ENCODE measurements at regions not wholly inside any gene's neighbourhood (a gene's known extent, or its start where the extent isn't known, plus 50 kb on each side); places are given as distances from the start of the nearest gene placed in this dataset.
"Not testable (repeated sequence)": the region's sequence is repeated elsewhere in the genome, so short reads cannot be mapped to it uniquely, and the experiment has no call there.

DNA sequence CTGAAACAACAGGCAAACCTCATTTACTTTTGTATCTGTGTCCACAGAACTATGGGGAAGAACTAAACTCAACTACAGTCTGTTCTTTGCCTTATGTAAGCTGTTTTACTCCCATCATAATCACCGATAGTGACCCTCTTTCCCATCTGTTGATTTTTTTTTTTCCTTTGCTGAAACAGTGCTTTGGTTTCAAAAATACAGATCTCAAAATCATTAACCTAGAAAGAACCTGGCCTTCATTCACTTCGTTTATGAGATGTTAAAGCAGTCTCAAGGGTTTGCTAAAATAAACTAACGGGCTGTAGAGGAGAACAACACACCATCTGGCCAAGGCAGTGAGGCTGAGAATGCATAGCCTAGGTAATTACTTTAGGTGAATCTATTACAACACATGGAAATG lies 706.6 kb upstream of the ZNF608 start:
- DNase-seq, result peak; percentile 74

DNA sequence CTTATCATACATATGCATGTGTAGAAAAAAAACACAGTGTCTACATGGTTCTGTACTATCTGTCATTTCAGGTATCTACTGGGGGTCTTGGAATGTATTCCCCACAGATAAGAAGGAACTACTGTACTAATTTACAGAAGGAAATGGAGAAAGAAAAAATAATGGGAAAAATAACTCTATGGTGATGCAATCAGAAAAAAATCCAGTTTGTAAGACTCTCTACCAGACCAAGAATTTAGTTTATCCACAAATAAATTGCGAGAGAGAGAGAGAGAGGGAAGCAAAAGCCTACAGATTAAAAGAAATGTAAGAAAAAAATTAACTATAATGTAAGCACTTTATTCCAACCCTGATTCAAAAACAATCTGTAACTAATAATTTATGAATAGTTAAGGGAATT lies 708.6 kb upstream of the ZNF608 start:
- no peak for DNase-seq

DNA sequence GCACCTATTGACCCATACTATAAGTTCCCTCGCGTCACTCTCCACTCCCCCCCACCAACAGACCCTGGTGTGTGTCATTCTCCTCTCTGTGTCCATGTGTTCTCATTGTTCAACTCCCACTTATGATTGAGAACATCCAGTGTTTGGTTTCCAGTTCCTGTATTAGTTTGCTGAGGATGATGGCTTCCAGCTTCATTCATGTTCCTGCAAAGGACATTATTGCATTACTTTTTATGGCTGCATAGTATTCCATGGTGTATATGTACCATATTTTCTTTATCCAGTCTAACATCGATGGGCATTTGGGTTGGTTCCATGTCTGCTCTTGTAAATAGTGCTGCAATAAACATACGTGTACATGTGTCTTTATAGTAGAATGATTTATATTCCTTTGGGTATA lies 709.6 kb upstream of the ZNF608 start:
- DNase-seq, result not testable (repeated sequence)

DNA sequence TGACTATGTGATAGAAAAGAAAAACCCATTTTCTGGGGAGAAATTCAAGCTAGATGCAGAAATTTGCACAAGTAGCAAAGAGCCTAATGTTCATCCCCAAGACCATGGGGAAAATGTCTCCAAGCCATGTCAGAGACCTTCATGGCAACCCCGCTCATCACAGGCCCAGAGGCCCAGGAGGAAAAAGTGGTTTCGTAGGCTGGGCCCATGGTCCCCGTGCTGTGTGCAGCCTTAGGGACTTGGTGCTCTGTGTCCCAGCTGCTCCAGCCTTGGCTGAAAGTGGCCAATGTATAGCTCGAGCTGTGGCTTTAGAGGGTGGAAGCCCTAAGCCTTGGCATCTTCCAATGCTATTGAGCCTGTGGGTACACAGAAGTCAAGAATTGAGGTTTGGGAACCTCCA lies 711.2 kb upstream of the ZNF608 start:
- DNase-seq, result no peak

DNA sequence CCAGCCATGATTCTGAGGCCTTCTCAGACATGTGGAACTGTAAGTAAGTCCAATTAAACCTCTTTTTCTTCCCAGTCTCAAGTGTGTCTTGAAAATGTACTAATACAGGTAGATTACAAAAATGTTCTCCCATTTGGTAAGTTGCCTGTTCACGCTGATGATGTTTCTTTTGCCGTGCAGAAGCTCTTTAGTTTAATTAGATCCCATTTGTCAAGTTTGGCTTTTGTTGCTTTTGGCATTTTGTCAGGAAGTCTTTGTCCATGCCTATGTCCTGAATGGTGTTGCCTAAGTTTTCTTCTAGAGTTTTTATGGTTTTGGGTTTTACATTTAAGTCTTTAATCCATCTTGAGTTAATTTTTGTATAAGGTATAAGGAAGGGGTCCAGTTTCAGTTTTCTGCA lies 712.5 kb upstream of the ZNF608 start:
- not testable (repeated sequence) for DNase-seq

DNA sequence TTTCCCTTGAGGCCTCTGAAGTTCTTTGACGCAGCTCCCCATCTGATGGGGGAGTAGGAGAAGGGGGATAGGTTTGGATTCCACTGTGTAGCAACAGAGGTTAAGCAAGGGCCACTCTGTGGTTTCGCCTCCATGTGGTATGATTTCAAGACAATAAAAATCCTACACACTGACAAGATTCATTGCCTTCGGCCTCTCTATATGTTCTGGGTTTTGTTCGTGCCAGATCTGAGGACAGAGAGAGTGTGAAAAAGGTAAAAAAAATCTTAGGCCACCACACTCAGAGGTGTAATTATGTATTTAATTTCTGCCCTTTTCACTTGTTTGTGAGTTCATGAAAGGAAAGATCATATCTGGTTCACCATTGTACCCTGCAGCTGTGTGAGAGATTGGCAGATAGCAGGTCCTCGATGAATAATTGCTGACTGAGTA lies 715.2 kb upstream of the ZNF608 start:
- DNase-seq, result no peak

DNA sequence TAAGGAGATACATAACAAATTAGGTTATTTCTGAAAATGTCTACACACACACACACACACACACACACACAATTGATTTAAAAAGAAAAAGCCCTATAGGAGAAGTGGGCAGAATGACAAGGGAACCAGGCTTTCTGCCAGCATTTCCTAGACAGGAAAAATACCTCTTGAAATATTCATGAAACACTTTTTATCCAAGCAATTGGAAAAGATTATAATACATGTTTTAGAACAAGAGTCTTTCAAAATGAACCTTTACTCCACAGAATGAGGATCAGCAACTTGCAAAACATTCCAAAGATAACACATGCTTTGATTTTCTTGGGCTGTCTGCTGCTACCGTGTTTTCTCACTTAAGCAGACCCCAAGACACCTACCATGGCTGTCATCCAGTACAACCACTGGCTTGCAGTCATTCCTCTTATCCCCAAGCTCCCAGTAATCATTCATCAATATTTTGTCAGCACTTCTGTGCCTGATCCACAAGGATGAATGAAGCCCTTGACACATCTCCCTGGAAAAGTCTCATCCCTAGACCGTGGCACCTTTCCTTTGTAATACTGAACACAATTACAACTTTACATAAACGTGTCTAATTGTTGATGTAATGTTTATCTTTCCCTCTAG lies 717.1 kb upstream of the ZNF608 start:
- DNase-seq, result no peak

DNA sequence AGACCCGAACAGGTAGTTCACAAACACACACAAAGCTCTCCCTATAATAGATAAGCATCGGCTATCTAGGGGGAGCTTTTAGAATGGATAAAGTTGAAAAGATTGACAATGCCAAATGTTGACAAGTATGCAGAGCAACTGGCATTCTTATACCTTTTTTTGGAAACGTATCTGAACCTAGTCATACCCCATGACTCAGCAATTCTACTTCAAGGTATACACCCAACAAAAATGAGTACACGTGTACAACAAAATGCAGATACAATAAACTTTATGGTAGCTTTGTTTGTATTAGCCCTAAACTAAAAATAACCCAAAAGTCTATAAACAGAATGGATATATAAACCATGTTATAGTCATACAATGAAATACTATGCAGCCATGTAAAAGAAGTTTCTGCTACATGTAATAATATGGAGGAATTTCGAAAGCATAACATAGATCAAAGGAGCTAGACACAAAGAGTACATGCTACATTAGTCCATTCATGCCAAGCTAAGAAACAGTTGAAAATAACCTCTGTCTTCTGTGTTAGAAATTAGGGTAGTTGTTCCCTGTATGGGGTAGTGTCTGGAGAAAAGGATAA lies 718.5 kb upstream of the ZNF608 start:
- no peak for DNase-seq

DNA sequence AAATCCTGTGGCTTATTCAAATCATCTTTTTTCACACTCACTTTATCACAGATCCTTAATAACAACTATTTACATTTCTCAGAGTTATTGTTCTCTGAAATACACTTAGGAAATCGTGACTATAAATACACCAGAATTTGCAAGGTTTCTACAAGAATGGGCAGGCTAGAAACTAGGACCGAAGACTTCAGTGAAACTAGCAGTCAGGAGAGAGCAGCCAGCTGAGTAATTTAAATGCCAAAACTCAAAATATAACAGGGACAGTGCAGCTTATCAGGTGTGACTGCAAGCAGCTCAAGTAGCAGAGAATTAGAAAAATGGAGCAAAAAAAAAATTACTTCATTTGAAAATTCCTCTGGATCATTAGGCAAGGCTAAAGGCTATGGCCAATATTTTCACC lies 719.3 kb upstream of the ZNF608 start:
- DNase-seq, result no peak

DNA sequence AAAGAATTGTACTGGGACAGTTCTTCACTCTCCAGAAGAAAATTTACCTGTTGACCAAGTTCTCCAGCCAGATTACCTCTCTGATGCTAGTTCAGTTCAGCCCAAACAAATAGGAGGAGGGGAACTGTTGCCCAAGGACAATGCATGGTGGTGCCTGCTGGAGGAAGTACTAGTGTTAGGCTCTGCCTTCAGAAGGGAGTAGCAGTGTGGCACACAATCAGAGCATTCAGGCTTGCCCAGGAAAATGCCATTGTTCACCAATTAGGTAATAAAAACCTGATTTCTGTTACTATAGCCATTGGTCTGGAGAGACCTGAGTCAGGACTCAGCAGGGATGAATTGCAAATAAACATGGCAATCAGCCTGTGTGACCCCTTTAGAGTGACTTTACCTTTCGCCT lies 720.8 kb upstream of the ZNF608 start:
- DNase-seq, result no peak

DNA sequence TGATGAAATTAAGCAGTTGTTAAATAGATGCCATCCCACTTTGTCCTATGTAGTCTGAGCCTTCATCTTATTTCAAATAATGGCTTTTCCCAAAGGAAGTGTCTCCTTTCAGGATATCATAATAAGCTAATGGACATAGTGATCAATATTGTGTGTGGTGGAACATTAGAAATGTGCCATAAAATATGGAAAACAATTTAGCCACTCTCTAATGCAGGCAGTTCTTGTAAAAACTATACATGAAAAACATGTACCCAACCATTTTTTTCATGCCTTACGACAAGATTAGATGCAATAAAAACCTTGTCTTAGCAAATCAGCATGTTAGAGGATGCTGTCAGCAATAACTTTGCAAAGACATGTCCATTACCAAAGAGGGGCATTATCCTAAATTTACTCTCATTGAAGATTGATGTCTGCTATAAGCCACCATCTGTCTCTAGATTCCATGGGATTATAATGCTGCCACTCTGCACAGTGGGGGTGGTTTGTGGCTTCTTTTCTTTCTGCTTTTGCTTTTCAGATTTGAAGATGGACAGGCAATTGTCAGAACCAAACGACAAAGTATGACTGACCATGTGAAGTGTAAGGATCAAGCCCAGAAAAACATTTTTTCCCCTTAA lies 724.0 kb upstream of the ZNF608 start:
- peak; percentile 26 for DNase-seq

DNA sequence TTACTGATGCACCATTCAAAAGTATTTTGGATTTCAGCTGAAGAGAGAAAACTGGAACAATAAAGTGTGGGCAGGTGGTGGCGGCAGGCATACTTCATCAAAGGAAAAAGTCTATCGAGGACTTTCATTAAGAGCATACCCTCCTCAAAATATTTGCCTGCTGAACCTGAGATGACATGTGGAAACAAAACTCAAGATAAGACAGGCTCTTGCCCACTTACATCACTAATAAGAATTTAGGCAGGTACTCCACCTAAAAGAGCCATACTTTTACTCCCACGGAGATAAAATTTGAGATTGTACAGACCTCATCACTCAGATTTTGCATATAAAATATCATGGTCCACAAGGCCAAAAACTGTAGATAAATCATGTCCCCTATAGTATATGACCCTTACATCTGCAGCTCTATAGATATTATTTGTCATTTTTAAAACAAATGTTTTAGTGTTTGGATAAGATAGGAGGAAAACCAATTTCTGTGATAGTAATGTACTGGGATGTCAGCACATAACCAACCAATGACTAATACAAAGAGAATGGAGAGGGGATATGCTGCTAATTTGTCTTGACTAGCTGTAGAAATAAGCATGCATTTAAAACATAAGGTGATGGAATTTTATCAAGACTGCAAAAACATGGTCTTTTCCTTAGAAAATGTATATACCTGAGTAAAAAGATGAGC lies 730.6 kb upstream of the ZNF608 start:
- DNase-seq, result no peak

DNA sequence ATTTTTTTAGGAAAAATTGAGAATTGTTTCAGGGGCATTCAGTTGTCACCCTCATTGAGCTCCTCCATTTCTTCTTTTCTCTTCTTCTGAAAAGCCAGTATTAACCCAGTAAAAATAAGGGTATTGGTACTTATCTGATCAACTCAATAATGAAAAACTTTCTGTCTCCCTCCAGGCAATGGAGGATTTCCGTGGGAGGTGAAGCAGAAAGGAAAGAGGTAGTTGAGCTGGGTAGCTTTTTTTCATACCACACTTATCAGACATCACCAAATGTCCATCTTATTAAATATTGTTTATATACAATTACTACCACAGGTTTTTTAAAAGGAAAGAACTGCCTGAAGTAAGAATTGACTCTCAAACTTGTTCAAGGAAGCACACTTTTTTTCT lies 731.1 kb upstream of the ZNF608 start:
- no peak for DNase-seq

DNA sequence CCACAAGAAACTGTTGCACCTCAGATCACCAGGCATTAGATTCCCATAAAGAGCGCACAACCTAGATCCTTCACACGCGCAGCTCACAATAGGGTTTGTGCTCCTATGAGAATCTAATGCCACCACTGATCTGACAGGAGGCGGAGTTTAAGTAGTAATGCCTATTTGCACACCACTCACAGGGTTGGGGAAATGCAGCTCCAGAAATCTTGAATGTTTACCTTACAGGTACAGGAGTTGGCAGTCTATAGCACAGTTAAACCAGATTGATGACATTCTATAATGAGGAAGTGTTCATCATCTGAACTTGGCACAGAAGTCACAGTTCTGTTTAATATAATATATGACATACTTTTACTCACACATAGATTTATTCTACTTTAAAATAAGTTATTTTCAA lies 732.2 kb upstream of the ZNF608 start:
- no peak for DNase-seq

DNA sequence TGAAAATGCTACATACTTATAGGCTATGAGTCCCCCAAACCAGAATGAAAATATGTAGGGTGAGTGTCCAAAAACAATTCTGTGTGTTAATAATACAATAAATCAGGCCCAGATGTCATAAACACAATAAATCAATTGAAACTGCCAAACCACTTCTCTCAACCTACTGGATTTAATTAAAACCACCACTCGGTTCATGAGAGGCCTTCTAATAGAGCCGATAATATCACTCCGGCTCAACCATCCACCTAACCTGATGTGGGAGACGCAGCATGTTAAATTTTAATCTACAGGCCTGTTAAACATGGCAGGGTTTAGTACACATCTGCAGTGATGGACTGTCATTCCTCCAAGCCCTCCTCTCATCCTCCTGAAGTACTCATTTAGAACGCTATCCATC lies 734.5 kb upstream of the ZNF608 start:
- DNase-seq, result no peak

DNA sequence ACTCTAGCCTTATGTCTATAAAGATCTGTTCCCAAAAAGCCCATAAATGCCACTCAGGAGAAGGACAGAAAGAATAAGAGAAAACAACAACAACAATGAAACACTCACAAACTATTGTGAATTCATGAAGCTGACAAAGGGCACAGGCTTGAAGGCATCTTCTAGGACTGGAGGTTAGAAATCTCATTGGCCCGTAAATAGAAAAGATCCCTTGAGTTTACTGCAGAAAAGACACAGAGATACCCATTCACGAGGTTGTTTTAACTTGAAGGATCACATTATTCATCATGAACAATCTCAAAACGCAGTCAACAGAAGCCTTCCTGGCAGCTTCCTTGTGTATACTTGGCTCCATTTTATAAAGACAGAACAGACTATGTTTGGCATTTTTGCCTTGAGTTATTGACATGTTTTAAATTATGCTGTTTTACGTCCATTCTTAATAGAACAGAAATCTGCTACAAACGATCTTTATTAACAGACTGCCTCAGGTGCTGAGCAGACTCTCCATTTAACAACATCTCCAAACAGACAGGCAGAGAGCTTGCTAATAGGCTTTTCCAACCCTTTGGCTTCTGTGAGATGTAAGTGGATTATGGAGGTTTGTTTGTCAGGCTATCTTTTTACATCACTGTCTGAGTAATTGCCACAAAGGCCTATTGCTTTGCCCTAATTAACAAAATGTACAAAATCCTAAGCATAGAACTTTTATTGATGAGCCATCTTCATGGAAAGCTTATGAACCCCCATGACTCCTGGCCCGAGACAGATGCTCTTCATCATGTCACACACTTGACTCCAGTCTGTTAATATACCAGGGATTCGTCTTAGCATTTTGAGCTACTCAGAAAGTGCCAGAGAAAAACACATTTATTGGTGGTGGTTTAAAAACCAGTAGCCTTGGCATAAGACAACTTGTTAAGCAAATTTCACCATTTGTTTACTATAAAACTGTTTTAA lies 735.3 kb upstream of the ZNF608 start:
- no peak for DNase-seq

DNA sequence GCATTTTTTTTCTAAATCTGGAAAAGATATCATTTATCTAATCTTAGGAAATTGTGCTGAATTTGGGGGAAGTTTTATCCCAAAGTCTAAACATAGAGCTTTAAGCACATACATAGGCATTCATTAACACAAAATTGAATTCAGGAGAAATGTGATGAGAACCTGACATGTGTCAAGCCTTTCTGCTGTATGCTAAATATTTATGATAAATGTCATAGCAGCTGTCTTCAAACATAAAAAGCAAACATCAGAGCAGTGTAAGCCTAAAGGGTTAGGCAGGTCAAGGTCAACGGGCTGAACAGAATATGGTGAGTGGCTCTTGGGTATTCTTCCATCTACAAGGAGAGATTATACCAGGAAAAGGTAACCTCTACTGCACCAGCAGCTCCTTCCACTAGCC lies 737.2 kb upstream of the ZNF608 start:
- DNase-seq, result no peak

DNA sequence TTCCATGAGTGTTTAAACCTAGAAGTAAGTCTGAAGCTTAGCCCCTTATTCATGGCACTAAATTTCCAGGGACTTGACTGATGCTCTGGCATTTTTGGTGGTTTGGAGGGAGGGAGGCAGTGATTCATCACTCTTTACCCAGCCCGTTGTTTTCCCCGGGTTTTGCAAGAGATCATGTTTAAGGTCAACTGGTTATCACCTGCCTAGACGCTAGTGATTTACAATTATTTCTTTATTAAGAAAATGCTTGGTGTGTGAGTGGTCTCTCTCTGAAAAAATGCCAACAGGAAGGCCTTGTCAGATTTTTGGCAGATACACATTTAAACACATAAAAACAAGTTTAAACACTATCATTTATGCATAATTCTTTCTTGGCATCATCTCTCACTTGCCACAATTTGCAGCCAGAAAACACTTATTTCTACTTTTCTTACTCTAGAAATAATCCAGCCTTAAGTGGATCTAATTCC lies 737.9 kb upstream of the ZNF608 start:
- no peak for DNase-seq

DNA sequence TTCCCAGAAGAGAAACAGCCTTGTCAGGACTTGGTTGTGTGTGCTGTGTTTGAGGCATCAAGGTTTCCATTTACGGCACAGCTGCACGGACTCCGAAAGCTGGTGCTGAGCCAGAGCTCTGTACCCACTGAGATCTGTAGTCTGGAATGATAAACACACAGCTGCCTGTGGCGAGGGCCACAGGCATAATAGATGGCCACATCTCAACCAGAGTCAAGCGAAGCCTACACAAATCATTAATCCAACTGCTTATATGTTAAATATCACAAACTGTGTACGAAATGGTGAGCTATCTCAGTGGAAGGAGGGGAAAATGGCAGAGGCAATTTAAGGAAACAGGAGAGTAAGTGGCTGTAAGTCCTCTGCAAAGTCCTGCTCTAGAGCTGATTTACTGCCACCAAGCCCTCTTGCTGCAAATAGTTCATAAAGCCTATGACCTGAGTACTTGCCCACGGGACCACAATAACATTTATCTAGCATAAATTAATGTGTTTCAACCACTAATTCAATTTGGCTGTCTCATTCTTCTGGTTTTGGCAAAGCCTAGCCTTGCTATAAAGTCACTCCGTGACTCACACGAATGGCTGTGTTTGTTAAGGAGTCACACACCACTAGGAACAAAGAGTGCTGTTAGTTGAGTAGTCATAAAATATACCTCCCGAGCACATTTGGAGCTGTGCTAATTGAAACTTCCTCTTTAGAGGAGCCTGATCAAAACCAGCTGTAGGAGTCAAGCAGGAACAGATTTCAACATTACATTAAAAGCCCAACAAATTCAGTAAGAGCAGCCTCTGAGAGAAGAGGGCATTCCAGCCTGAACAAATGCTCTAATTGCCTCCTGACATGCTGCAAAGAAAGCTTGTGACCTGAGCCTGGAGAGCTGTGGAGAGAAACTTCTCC lies 738.6 kb upstream of the ZNF608 start:
- DNase-seq, result peak; percentile 63

DNA sequence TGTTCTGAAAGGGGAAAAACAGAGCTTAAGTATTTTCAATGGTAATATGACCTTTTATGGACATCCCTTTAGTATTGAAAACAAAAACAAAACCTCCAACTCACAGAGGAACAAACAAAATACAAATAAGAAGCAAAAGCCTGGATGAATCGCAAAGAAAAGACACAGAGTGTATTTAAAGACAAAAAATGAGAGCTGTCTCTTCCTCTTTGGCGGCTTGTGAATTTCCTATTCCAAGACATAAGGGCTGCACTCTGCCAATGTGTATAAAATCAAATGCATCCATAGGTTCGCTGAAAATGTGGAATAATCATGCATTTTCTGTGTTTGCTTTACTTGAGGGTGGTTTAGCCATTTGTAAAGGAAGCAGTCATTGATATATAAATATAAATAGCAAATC lies 739.3 kb upstream of the ZNF608 start:
- no peak for DNase-seq

DNA sequence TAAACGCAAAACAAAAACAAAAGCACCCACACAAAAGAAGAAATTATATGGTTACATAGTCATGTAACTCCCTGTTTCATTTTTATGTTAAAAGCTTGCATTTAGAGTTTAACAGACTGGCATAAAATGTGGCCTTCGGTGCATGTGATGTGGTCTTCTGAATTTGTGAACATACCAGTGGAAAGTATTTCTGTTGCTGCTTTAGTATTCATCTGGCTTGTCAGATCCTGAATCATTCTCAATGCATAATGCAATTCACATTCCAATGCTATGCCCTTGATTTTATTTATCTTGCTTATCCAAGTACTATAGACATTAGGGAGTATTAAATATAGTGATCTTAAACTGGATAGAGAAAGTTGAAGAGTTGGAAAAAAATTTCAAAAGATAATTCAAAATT lies 740.2 kb upstream of the ZNF608 start:
- no peak for DNase-seq

DNA sequence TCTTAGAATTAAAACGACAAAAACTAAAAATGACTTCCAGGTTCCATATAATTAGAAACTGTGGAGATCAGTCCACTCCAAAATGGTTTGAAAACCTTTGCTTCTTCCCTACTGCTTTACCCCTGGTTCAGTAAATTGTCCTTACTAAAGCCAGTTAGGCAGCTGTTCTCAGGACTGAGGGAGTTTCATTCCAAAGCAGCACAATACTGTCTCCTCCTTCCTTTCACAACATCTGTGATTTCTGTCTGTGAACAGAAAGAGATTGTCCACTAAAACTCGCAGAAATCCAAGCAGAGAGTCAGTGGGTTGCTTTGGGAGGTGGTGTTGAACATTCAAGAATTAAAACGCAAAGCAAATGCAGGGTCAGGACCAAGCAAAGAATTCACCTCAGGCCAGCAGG lies 740.8 kb upstream of the ZNF608 start:
- no peak for DNase-seq
